Activated CD8-positive, alpha-beta T cell treated with anti-CD3 and anti-CD28 coated beads for 36 hours (primary cell): ENCODE measurements at regions not wholly inside any gene's neighbourhood (a gene's known extent, or its start where the extent isn't known, plus 50 kb on each side); places are given as distances from the start of the nearest gene placed in this dataset.
"Not testable (repeated sequence)": the region's sequence is repeated elsewhere in the genome, so short reads cannot be mapped to it uniquely, and the experiment has no call there.

ENCODE experiments used
- ATAC-seq: fragments of 200-7000 bp; cut with Tn5 transposase; one replicate; pipeline ENCODE4 v1.10.0; 2021; ENCODE audit warnings: mild to moderate bottlenecking, moderate library complexity
- CTCF ChIA-PET: fragments of 350-600 bp; sonication (Branson Sonifier 250); formaldehyde crosslinking; loops from one replicate; lab custom pipeline; 2021; ENCODE audit warnings: antibody characterized with exemption; lab: Charles Lee
- POLR2A ChIA-PET: fragments of 350-600 bp; sonication (Branson Sonifier 250); formaldehyde crosslinking; loops from one replicate; lab custom pipeline; 2021; ENCODE audit warnings: antibody characterized with exemption; lab: Charles Lee
- DNase-seq: peaks from one replicate; pipeline ENCODE4 v3.0.0-alpha.2; 2020
- H3K27ac Mint-ChIP-seq: one replicate; pipeline ENCODE4 v1.8.0; 2021; ENCODE audit warnings: mild to moderate bottlenecking, mixed read lengths
- H3K27me3 Mint-ChIP-seq: one replicate; pipeline ENCODE4 v1.8.0; 2021; ENCODE audit warnings: mixed read lengths
- H3K36me3 Mint-ChIP-seq: one replicate; pipeline ENCODE4 v1.8.0; 2021; ENCODE audit warnings: low read depth, mixed read lengths
- H3K4me1 Mint-ChIP-seq: one replicate; pipeline ENCODE4 v1.8.0; 2021; ENCODE audit warnings: low read depth, mixed read lengths
- H3K4me3 Mint-ChIP-seq: one replicate; pipeline ENCODE4 v1.8.0; 2021; ENCODE audit warnings: mild to moderate bottlenecking, moderate library complexity, mixed read lengths
- H3K9me3 Mint-ChIP-seq: one replicate; pipeline ENCODE4 v1.8.0; 2021; ENCODE audit warnings: mixed read lengths
- CTCF ChIP-seq: fragments of 200-600 bp; IDR thresholded peaks from one replicate; pipeline ENCODE4 v1.8.0; 2022; ENCODE audit warnings: antibody characterized with exemption, mild to moderate bottlenecking
- intact Hi-C: fragments of 100-400 bp; cut with micrococcal nuclease; formaldehyde crosslinking; loops from one replicate; pipeline ENCODE4 v1.10.0; 2022

GRCh38 chr18:34514238-34514637, 195.9 kb upstream of the DTNA start:
- CTCF ChIA-PET = no interaction called here
- no peak for DNase-seq
- intact Hi-C loops = no loop called here
- no peak overlapping the region for H3K27ac Mint-ChIP-seq
- TF ChIP-seq CTCF = no peak
- H3K4me1 Mint-ChIP-seq = no peaks in the 10 kb centered on the region
- no peaks in the 10 kb centered on the region for H3K36me3 Mint-ChIP-seq
- no peaks in the 10 kb centered on the region for H3K27me3 Mint-ChIP-seq
- no peak for ATAC-seq
- no peak overlapping the region for H3K4me3 Mint-ChIP-seq
- H3K9me3 Mint-ChIP-seq = peaks cover 9% of the 10 kb centered on the region
- POLR2A ChIA-PET = no interaction called here

GRCh38 chr18:34514957-34515356, 195.1 kb upstream of the DTNA start:
- Mint-ChIP-seq H3K27ac (no peak overlapping the region), H3K9me3 (peaks cover 9% of the 10 kb centered on the region), H3K4me1 (no peaks in the 10 kb centered on the region), H3K36me3 (no peaks in the 10 kb centered on the region), H3K4me3 (no peak overlapping the region), H3K27me3 (no peaks in the 10 kb centered on the region)
- no peak for DNase-seq
- ATAC-seq = no peak
- TF ChIP-seq CTCF = no peak
- ChIA-PET CTCF (no interaction called here), POLR2A (no interaction called here)
- intact Hi-C loops = no loop called here

- H3K36me3 Mint-ChIP-seq, CTCF ChIA-PET, intact Hi-C loops, ATAC-seq, H3K4me3 Mint-ChIP-seq, H3K9me3 Mint-ChIP-seq, DNase-seq, H3K27ac Mint-ChIP-seq, POLR2A ChIA-PET, H3K27me3 Mint-ChIP-seq, H3K4me1 Mint-ChIP-seq: not testable (repeated sequence)
Observed at GRCh38 chr18:34516355-34516754, 193.7 kb upstream of the DTNA start.

- H3K27me3 Mint-ChIP-seq, H3K27ac Mint-ChIP-seq, intact Hi-C loops, H3K4me3 Mint-ChIP-seq, H3K36me3 Mint-ChIP-seq, DNase-seq, POLR2A ChIA-PET, CTCF ChIA-PET, H3K4me1 Mint-ChIP-seq, H3K9me3 Mint-ChIP-seq, ATAC-seq: not testable (repeated sequence)
Observed at GRCh38 chr18:34516996-34517395, 193.1 kb upstream of the DTNA start.

- no peak for ATAC-seq
- Mint-ChIP-seq H3K36me3 (no peaks in the 10 kb centered on the region), H3K4me3 (no peak overlapping the region), H3K9me3 (peaks cover 5% of the 10 kb centered on the region), H3K4me1 (no peaks in the 10 kb centered on the region), H3K27me3 (no peaks in the 10 kb centered on the region), H3K27ac (no peak overlapping the region)
- no peak for TF ChIP-seq CTCF
- ChIA-PET POLR2A (no interaction called here), CTCF (no interaction called here)
- intact Hi-C loops = no loop called here
- DNase-seq = no peak
Observed at GRCh38 chr18:34521040-34521439, 189.1 kb upstream of the DTNA start.

GRCh38 chr18:34522603-34523002, 187.5 kb upstream of the DTNA start:
- Mint-ChIP-seq H3K27ac (no peak overlapping the region), H3K9me3 (peaks cover 1% of the 10 kb centered on the region), H3K27me3 (no peaks in the 10 kb centered on the region), H3K4me1 (no peaks in the 10 kb centered on the region), H3K36me3 (no peaks in the 10 kb centered on the region), H3K4me3 (no peak overlapping the region)
- intact Hi-C loops = no loop called here
- no peak for DNase-seq
- no peak for ATAC-seq
- POLR2A ChIA-PET = no interaction called here
- CTCF ChIA-PET = no interaction called here
- no peak for TF ChIP-seq CTCF
